Small intestine (tissue), 7 donors: ENCODE measurements at regions not wholly inside any gene's neighbourhood (a gene's known extent, or its start where the extent isn't known, plus 50 kb on each side); places are given as distances from the start of the nearest gene placed in this dataset.
"Not testable (repeated sequence)": the region's sequence is repeated elsewhere in the genome, so short reads cannot be mapped to it uniquely, and the experiment has no call there.

Experiments
- DNase-seq, 2 donors: peaks; one replicate each; pipeline versions ENCODE4 v3.0.0 to v3.0.0-alpha.2; 2013
- FAIRE-seq: peaks from 2 replicates; lab custom pipeline; 2012; peaks lifted over from hg19 to GRCh38; lab: Jason Lieb, UNC
- H3K27ac ChIP-seq, 3 donors: one replicate each; pipeline ENCODE4 v1.5.1; 2013; ENCODE audit warnings: low read length in 2 of 3, mild to moderate bottlenecking in 2 of 3, control low read depth in 1 of 3, inconsistent platforms in 1 of 3, low read depth in 1 of 3, moderate library complexity in 1 of 3
- H3K27me3 ChIP-seq, 3 donors: one replicate each; pipeline ENCODE4 v1.6.1; 2013; ENCODE audit warnings: low read length in 3 of 3, inconsistent platforms in 1 of 3; ENCODE audit not compliant: control insufficient read depth in 3 of 3, insufficient read depth in 3 of 3
- H3K36me3 ChIP-seq, 3 donors: one replicate each; pipeline ENCODE4 v1.6.1; 2013; ENCODE audit warnings: low read length in 3 of 3, inconsistent platforms in 1 of 3, low read depth in 1 of 3, mild to moderate bottlenecking in 1 of 3, moderate library complexity in 1 of 3; ENCODE audit not compliant: control insufficient read depth in 3 of 3, insufficient read depth in 2 of 3
- H3K4me1 ChIP-seq, 3 donors: one replicate each; pipeline ENCODE4 v1.6.1; 2013; ENCODE audit warnings: low read length in 2 of 3, inconsistent platforms in 1 of 3, low read depth in 1 of 3, mild to moderate bottlenecking in 1 of 3, moderate library complexity in 1 of 3; ENCODE audit not compliant: control insufficient read depth in 3 of 3, insufficient read depth in 2 of 3
- H3K4me3 ChIP-seq, 3 donors: one replicate each; pipeline ENCODE4 v1.5.1; 2013; ENCODE audit warnings: low read length in 3 of 3, control low read depth in 1 of 3, inconsistent platforms in 1 of 3, low read depth in 1 of 3, mild to moderate bottlenecking in 1 of 3, moderate library complexity in 1 of 3
- H3K9me3 ChIP-seq, 2 donors: one replicate each; pipeline ENCODE4 v1.6.1; 2013; ENCODE audit warnings: low read depth in 1 of 2, low read length in 1 of 2; ENCODE audit not compliant: control insufficient read depth in 2 of 2, insufficient read depth in 1 of 2
- WGBS, 3 donors: extraction: QIAGEN DNeasy Blood & Tissue Kit; methylation state at CpG; one replicate each; pipeline ENCODE4 v1.1.7; 2013; 5-methylcytosine and 5-hydroxymethylcytosine counted together
- donor health status: healthy with polysubstance abuse.
- donor health status: control.
- donor health status: control.
- donor health status: Bipolar disorder and iron deficiency.
- donor health status: healthy.

GRCh38 chr18:66393463-66393862, 210.4 kb downstream of the CDH19 start:
- WGBS, 3 donors = 70 to 81% (median 74%) methylated on average over 1 of the region's 1 CpG
- DNase-seq (no peak), FAIRE-seq (no peak)
- Histone ChIP-seq H3K27ac (no peak overlapping the region), H3K36me3 (no peaks in the 10 kb centered on the region), H3K4me3 (no peak overlapping the region), H3K4me1 (no peaks in the 10 kb centered on the region), H3K27me3 (no peaks in the 10 kb centered on the region), H3K9me3 (peaks cover 0 to 15% of the 10 kb centered on the region in 2 donors)

- Histone ChIP-seq H3K4me1 (no peaks in the 10 kb centered on the region), H3K27me3 (no peaks in the 10 kb centered on the region), H3K4me3 (no peak overlapping the region), H3K27ac (no peak overlapping the region), H3K9me3 (peaks cover 0 to 11% of the 10 kb centered on the region in 2 donors), H3K36me3 (no peaks in the 10 kb centered on the region)
- DNase-seq (no peak), FAIRE-seq (no peak)
- WGBS, 3 donors = 64 to 75% (median 67%) methylated on average over 2 of the region's 2 CpGs
Measured at GRCh38 chr18:66377291-66377690, 226.6 kb downstream of the CDH19 start.

GRCh38 chr18:66375391-66375790, 228.5 kb downstream of the CDH19 start:
- H3K27me3 ChIP-seq, DNase-seq, H3K36me3 ChIP-seq, H3K27ac ChIP-seq, H3K4me3 ChIP-seq, FAIRE-seq, H3K4me1 ChIP-seq: not testable (repeated sequence)
- H3K9me3 ChIP-seq = peaks cover 0 to 14% of the 10 kb centered on the region in 2 donors
- 33 to 50% (median 34%) methylated on average over 2 of the region's 2 CpGs for WGBS, 3 donors

GRCh38 chr18:66346833-66347588, 256.9 kb downstream of the CDH19 start:
- 44 to 67% (median 63%) methylated on average over 1 of the region's 1 CpG for WGBS, 3 donors
- Histone ChIP-seq H3K27ac (no peak overlapping the region), H3K4me1 (no peaks in the 10 kb centered on the region), H3K36me3 (no peaks in the 10 kb centered on the region), H3K4me3 (no peak overlapping the region), H3K9me3 (no peaks in the 10 kb centered on the region), H3K27me3 (no peaks in the 10 kb centered on the region)
- FAIRE-seq (peak; percentile 36), DNase-seq (no peak)

GRCh38 chr18:66344227-66344626, 259.7 kb downstream of the CDH19 start:
- no peaks in the 10 kb centered on the region for H3K27me3 ChIP-seq
- no peak overlapping the region for H3K4me3 ChIP-seq
- H3K27ac ChIP-seq = no peak overlapping the region
- H3K4me1 ChIP-seq = no peaks in the 10 kb centered on the region
- WGBS, 3 donors = 34 to 47% (median 37%) methylated on average over 2 of the region's 2 CpGs
- H3K9me3 ChIP-seq = no peaks in the 10 kb centered on the region
- DNase-seq (no peak), FAIRE-seq (no peak)
- no peaks in the 10 kb centered on the region for H3K36me3 ChIP-seq

GRCh38 chr18:66342577-66342976, 261.3 kb downstream of the CDH19 start:
- no peak for DNase-seq
- H3K36me3 ChIP-seq = no peaks in the 10 kb centered on the region
- no peak overlapping the region for H3K4me3 ChIP-seq
- FAIRE-seq = no peak
- H3K27me3 ChIP-seq = no peaks in the 10 kb centered on the region
- no peaks in the 10 kb centered on the region for H3K9me3 ChIP-seq
- no peak overlapping the region for H3K27ac ChIP-seq
- H3K4me1 ChIP-seq = no peaks in the 10 kb centered on the region

- Histone ChIP-seq H3K4me1 (no peaks in the 10 kb centered on the region), H3K27ac (no peak overlapping the region), H3K9me3 (peaks cover 0 to 4% of the 10 kb centered on the region in 2 donors), H3K4me3 (no peak overlapping the region), H3K27me3 (no peaks in the 10 kb centered on the region), H3K36me3 (no peaks in the 10 kb centered on the region)
- no peak for DNase-seq
- no peak for FAIRE-seq
- 49 to 77% (median 57%) methylated on average over 1 of the region's 1 CpG for WGBS, 3 donors
Measured at GRCh38 chr18:66334534-66334933, 269.4 kb downstream of the CDH19 start.

GRCh38 chr18:66329716-66330115, 274.2 kb downstream of the CDH19 start:
- DNase-seq = no peak
- H3K36me3 ChIP-seq = no peaks in the 10 kb centered on the region
- H3K9me3 ChIP-seq = no peaks in the 10 kb centered on the region
- H3K27me3 ChIP-seq = no peaks in the 10 kb centered on the region
- FAIRE-seq = no peak
- H3K4me1 ChIP-seq = no peaks in the 10 kb centered on the region
- H3K4me3 ChIP-seq = no peak overlapping the region
- WGBS, 3 donors = 50 to 79% (median 55%) methylated on average over 1 of the region's 1 CpG
- no peak overlapping the region for H3K27ac ChIP-seq
